ENCODE measurements at regions not wholly inside any gene's neighbourhood (a gene's known extent, or its start where the extent isn't known, plus 50 kb on each side); places are given as distances from the start of the nearest gene placed in this dataset.

DNA sequence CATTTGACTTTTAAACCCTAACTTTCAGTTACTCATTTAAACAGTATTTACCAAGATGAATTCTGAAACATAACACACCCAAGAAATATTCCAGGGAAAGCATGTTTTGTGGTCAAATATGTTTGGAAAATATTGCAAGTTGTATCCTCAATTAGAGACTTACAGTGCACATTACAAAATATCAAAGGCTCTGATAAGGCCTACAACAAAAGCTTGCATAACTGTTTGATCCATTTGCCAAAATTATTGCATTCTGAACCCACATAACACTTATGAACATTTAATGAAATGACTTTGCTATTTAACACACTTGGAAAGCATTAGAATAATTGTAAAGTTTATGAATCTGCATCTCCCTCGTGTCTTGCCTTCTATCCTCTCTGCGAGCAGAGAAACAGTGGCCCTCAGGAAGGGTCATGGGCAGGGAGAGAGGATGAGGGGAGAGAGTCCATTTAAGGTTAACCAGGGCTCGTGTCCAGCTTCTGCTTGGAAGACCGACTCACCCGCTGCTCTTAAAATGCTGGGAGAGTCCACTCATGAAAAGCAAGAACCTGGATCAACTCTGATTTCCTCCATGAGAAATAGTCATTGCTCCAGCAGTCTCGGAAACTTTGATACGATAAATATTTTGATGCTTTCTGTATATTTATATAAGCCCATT lies 408.2 kb upstream of the ZMIZ1 start:
- H3K36me3 ChIP-seq (ENCODE audit: low read depth, low read length), result no peaks in the 10 kb centered on the region
- H3K27me3 ChIP-seq (ENCODE audit: low read length), result peaks cover 5% of the 10 kb centered on the region
- no peak for TF ChIP-seq EZH2phosphoT487 (IDR thresholded peaks at IDR 0.05; ENCODE audit: borderline replicate concordance, low read length)
- TF ChIP-seq, protein P1, sequence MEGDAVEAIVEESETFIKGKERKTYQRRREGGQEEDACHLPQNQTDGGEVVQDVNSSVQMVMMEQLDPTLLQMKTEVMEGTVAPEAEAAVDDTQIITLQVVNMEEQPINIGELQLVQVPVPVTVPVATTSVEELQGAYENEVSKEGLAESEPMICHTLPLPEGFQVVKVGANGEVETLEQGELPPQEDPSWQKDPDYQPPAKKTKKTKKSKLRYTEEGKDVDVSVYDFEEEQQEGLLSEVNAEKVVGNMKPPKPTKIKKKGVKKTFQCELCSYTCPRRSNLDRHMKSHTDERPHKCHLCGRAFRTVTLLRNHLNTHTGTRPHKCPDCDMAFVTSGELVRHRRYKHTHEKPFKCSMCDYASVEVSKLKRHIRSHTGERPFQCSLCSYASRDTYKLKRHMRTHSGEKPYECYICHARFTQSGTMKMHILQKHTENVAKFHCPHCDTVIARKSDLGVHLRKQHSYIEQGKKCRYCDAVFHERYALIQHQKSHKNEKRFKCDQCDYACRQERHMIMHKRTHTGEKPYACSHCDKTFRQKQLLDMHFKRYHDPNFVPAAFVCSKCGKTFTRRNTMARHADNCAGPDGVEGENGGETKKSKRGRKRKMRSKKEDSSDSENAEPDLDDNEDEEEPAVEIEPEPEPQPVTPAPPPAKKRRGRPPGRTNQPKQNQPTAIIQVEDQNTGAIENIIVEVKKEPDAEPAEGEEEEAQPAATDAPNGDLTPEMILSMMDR (conservative IDR thresholded peaks at IDR 0.05; ENCODE audit: low read depth, low read length), result no peak
- no peak for TF ChIP-seq EZH2 (IDR thresholded peaks at IDR 0.05; ENCODE audit: low read length, unreplicated experiment)
- H3K4me1 ChIP-seq (ENCODE audit: insufficient read depth, low read length), result no peaks in the 10 kb centered on the region
- H3K4me3 ChIP-seq (ENCODE audit: low read length), result no peak overlapping the region
- no peaks in the 10 kb centered on the region for H3F3A ChIP-seq (ENCODE audit: low read length, unreplicated experiment)
- ChIA-PET CTCF (interaction anchor here (0.7 kb wide), 1 partner anchor 1484 kb away, joined by 4 read pairs; no protein-coding TSS in a partner anchor), POLR2A (ENCODE audit: unreplicated experiment) (no interaction called here)
- H3K9ac ChIP-seq (ENCODE audit: low read length), result no peak overlapping the region
- no peak overlapping the region for H3K27ac ChIP-seq (ENCODE audit: low read length)
- no TSS peak for BruUV-seq (replicated peaks)
- H3K9me2 ChIP-seq (replicated peaks; ENCODE audit: low read length), result no peaks in the 10 kb centered on the region
- H3K79me2 ChIP-seq (ENCODE audit: low read length), result no peaks in the 10 kb centered on the region
- no peak for ATAC-seq
- no peak overlapping the region for H2AFZ ChIP-seq (ENCODE audit: low read length)
- intact Hi-C loops (cut with micrococcal nuclease), result no loop called here
- peaks cover 7% of the 10 kb centered on the region for H3K9me3 ChIP-seq (ENCODE audit: low read length)
- no peak for DNase-seq
- no peak overlapping the region for H3K4me2 ChIP-seq (ENCODE audit: low read length)
- no peaks in the 10 kb centered on the region for H4K20me1 ChIP-seq (ENCODE audit: low read length)

DNA sequence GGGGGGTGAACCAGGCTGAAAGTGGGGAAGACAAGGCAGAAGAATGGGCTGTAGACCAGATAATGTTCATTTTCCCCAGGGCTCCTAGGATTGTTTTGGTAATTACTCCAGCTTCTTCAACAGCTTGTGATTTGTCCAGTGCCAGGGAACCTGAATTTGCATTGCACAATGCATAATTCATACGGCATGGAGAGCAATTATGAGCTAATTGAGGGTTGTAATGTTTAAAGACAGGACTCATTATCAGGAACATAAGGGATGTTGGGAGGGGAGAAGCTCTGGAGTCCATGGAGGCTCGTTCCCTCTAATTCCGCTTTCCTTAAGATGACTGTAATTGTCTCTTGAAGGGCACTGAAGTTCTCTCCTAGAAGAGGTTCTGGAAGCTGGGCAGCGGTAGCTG lies 405.0 kb upstream of the ZMIZ1 start:
- POLR2A ChIA-PET (ENCODE audit: unreplicated experiment), result interaction anchor here (0.5 kb wide), 1 partner anchor 310 kb away, joined by 3 read pairs; no protein-coding TSS in a partner anchor

More for the DNA sequence above, 405.0 kb upstream of the ZMIZ1 start:
- DNase-seq (no peak), ATAC-seq (no peak)
- Histone ChIP-seq H3K9ac (ENCODE audit: low read length) (no peak overlapping the region), H3K9me2 (replicated peaks; ENCODE audit: low read length) (no peaks in the 10 kb centered on the region), H3K4me1 (ENCODE audit: insufficient read depth, low read length) (no peaks in the 10 kb centered on the region), H4K20me1 (ENCODE audit: low read length) (no peaks in the 10 kb centered on the region), H2AFZ (ENCODE audit: low read length) (no peak overlapping the region), H3K27ac (ENCODE audit: low read length) (no peak overlapping the region), H3F3A (ENCODE audit: low read length, unreplicated experiment) (no peaks in the 10 kb centered on the region), H3K4me3 (ENCODE audit: low read length) (no peak overlapping the region), H3K36me3 (ENCODE audit: low read depth, low read length) (no peaks in the 10 kb centered on the region), H3K79me2 (ENCODE audit: low read length) (no peaks in the 10 kb centered on the region), H3K4me2 (ENCODE audit: low read length) (no peak overlapping the region), H3K9me3 (ENCODE audit: low read length) (peaks cover 7% of the 10 kb centered on the region), H3K27me3 (ENCODE audit: low read length) (peaks cover 33% of the 10 kb centered on the region)
- intact Hi-C loops (cut with micrococcal nuclease), result loop anchor here (2.0 kb wide), 1 partner anchor 531 kb away; no protein-coding TSS in a partner anchor
- no TSS peak for BruUV-seq (replicated peaks)
- CTCF ChIA-PET, result interaction anchor here (0.6 kb wide), 1 partner anchor 618 kb away, joined by 11 read pairs; no protein-coding TSS in a partner anchor
- TF ChIP-seq, protein P1 (conservative IDR thresholded peaks at IDR 0.05; ENCODE audit: low read depth, low read length), result no peak
- TF ChIP-seq EZH2 (IDR thresholded peaks at IDR 0.05; ENCODE audit: low read length, unreplicated experiment) (no peak), EZH2phosphoT487 (IDR thresholded peaks at IDR 0.05; ENCODE audit: borderline replicate concordance, low read length) (no peak)

All from PC-3 (cell line).